H9 (cell line): ENCODE measurements at regions not wholly inside any gene's neighbourhood (a gene's known extent, or its start where the extent isn't known, plus 50 kb on each side); places are given as distances from the start of the nearest gene placed in this dataset.

ENCODE experiments used
- DNase-seq: peaks from one replicate; pipeline ENCODE4 v3.0.0-alpha.2; 2017
- H2AFZ ChIP-seq: one replicate; pipeline ENCODE4 v1.6.1; 2013; ENCODE audit warnings: mild to moderate bottlenecking, low read length, control low read depth, moderate library complexity
- H2AK5ac ChIP-seq: 2 replicates; pipeline ENCODE4 v1.6.1; 2013; ENCODE audit warnings: low read length, control low read depth, mixed read lengths; ENCODE audit not compliant: insufficient read length
- H2BK120ac ChIP-seq: one replicate; pipeline ENCODE4 v1.6.1; 2013; ENCODE audit warnings: low read depth, mild to moderate bottlenecking, low read length, control low read depth, inconsistent platforms; ENCODE audit not compliant: poor library complexity, severe bottlenecking
- H2BK12ac ChIP-seq: 2 replicates; pipeline ENCODE4 v1.6.1; 2013; ENCODE audit warnings: low read length, control low read depth, mixed read lengths, low read depth; ENCODE audit not compliant: insufficient read length
- H2BK15ac ChIP-seq: 2 replicates; pipeline ENCODE4 v1.6.1; 2013; ENCODE audit warnings: low read depth, low read length, control low read depth
- H2BK20ac ChIP-seq: one replicate; pipeline ENCODE4 v1.6.1; 2013; ENCODE audit warnings: low read depth, mild to moderate bottlenecking, low read length, control low read depth, inconsistent platforms; ENCODE audit not compliant: poor library complexity, severe bottlenecking
- H2BK5ac ChIP-seq: 2 replicates; pipeline ENCODE4 v1.6.1; 2013; ENCODE audit warnings: low read length, control low read depth, mixed read lengths; ENCODE audit not compliant: insufficient read length
- H3K14ac ChIP-seq: 2 replicates; pipeline ENCODE4 v1.6.1; 2013; ENCODE audit warnings: low read length, control low read depth; ENCODE audit not compliant: insufficient read depth
- H3K18ac ChIP-seq: 2 replicates; pipeline ENCODE4 v1.6.1; 2013; ENCODE audit warnings: low read depth, mild to moderate bottlenecking, mixed read lengths, low read length, control low read depth; ENCODE audit not compliant: insufficient read length
- H3K23ac ChIP-seq: 2 replicates; pipeline ENCODE4 v1.6.1; 2013; ENCODE audit warnings: low read length, control low read depth, mixed read lengths, low read depth; ENCODE audit not compliant: insufficient read length
- H3K23me2 ChIP-seq: 2 replicates; pipeline ENCODE4 v1.6.1; 2013; ENCODE audit warnings: low read depth, mild to moderate bottlenecking, mixed read lengths, low read length, control low read depth; ENCODE audit not compliant: insufficient read length, poor library complexity, severe bottlenecking
- H3K27ac ChIP-seq: 2 replicates; pipeline ENCODE4 v1.5.1; 2013; ENCODE audit warnings: low read length, control low read depth, mixed read lengths, low read depth; ENCODE audit not compliant: insufficient read length
- H3K27me3 ChIP-seq: 2 replicates; pipeline ENCODE4 v1.6.1; 2013; ENCODE audit warnings: low read length, control low read depth, inconsistent platforms; ENCODE audit not compliant: insufficient read depth
- H3K4ac ChIP-seq: 2 replicates; pipeline ENCODE4 v1.6.1; 2013; ENCODE audit warnings: low read depth, mild to moderate bottlenecking, control low read depth, inconsistent platforms, low read length, moderate library complexity
- H3K4me1 ChIP-seq: 2 replicates; pipeline ENCODE4 v1.6.1; 2013; ENCODE audit warnings: low read length, control low read depth, inconsistent platforms; ENCODE audit not compliant: insufficient read depth
- H3K4me2 ChIP-seq: 2 replicates; pipeline ENCODE4 v1.6.1; 2013; ENCODE audit warnings: low read length, control low read depth, mixed read lengths; ENCODE audit not compliant: insufficient read length, insufficient read depth
- H3K56ac ChIP-seq: 2 replicates; pipeline ENCODE4 v1.6.1; 2013; ENCODE audit warnings: low read depth, mild to moderate bottlenecking, mixed read lengths, low read length, control low read depth; ENCODE audit not compliant: insufficient read length
- H3K79me1 ChIP-seq: 2 replicates; pipeline ENCODE4 v1.6.1; 2013; ENCODE audit warnings: low read depth, mild to moderate bottlenecking, moderate library complexity, low read length, control low read depth, inconsistent platforms; ENCODE audit not compliant: insufficient read depth, poor library complexity, severe bottlenecking
- H3K79me2 ChIP-seq: 2 replicates; pipeline ENCODE4 v1.6.1; 2013; ENCODE audit warnings: low read length, control low read depth, inconsistent platforms; ENCODE audit not compliant: insufficient read depth
- H3K9ac ChIP-seq: 2 replicates; pipeline ENCODE4 v1.6.1; 2013; ENCODE audit warnings: low read length, control low read depth, mixed read lengths; ENCODE audit not compliant: insufficient read length; ENCODE audit errors: extremely low read depth
- H3K9me3 ChIP-seq: one replicate; pipeline ENCODE4 v1.6.1; 2013; ENCODE audit warnings: low read depth, low read length, inconsistent platforms; ENCODE audit not compliant: control insufficient read depth
- H3T11ph ChIP-seq: one replicate; pipeline ENCODE4 v1.6.1; 2013; ENCODE audit warnings: mild to moderate bottlenecking, low read length, control low read depth, inconsistent platforms
- H4K20me1 ChIP-seq: one replicate; pipeline ENCODE4 v1.6.1; 2013; ENCODE audit not compliant: control insufficient read depth, insufficient read length, insufficient read depth
- H4K5ac ChIP-seq: 2 replicates; pipeline ENCODE4 v1.6.1; 2013; ENCODE audit warnings: low read depth, mild to moderate bottlenecking, mixed read lengths, low read length, control low read depth; ENCODE audit not compliant: insufficient read length
- H4K8ac ChIP-seq: replicated peaks from 2 replicates; pipeline ENCODE4 v1.6.1; 2013; ENCODE audit warnings: low read length, control low read depth, mixed read lengths, low read depth; ENCODE audit not compliant: insufficient read length
- H4K91ac ChIP-seq: 2 replicates; pipeline ENCODE4 v1.6.1; 2013; ENCODE audit warnings: low read depth, mild to moderate bottlenecking, moderate library complexity, mixed read lengths, low read length, control low read depth; ENCODE audit not compliant: insufficient read length
- H3K27ac Mint-ChIP-seq, 3 experiments: 2 replicates in 2 of 3; 3 replicates in 1 of 3; pipeline ENCODE4 v1.8.0; 2020 to 2021; ENCODE audit warnings: mixed read lengths in 3 of 3, mild to moderate bottlenecking in 1 of 3, moderate library complexity in 1 of 3
- H3K27me3 Mint-ChIP-seq: 2 replicates; pipeline ENCODE4 v1.8.0; 2021; ENCODE audit warnings: low read depth, mild to moderate bottlenecking, moderate library complexity, mixed read lengths
- H3K36me3 Mint-ChIP-seq, 3 experiments: 2 replicates in 2 of 3; 3 replicates in 1 of 3; pipeline ENCODE4 v1.8.0; 2020 to 2021; ENCODE audit warnings: low read depth in 3 of 3, mixed read lengths in 3 of 3; ENCODE audit not compliant: insufficient read depth in 1 of 3
- H3K4me1 Mint-ChIP-seq, 2 experiments: 2 replicates each; pipeline ENCODE4 v1.8.0; 2020; ENCODE audit warnings: mixed read lengths in 2 of 2
- H3K4me3 Mint-ChIP-seq, 2 experiments: 2 replicates in 1 of 2; 3 replicates in 1 of 2; pipeline ENCODE4 v1.8.0; 2020 to 2021; ENCODE audit warnings: mild to moderate bottlenecking in 2 of 2, mixed read lengths in 2 of 2, moderate library complexity in 1 of 2
- H3K9me3 Mint-ChIP-seq, 2 experiments: 2 replicates in 1 of 2; 3 replicates in 1 of 2; pipeline ENCODE4 v1.8.0; 2020; ENCODE audit warnings: mild to moderate bottlenecking in 2 of 2, mixed read lengths in 2 of 2, moderate library complexity in 1 of 2
- WGBS: extraction: QIAGEN DNeasy Blood & Tissue Kit; methylation state at CpG from one replicate; pipeline ENCODE4 v1.1.7; 2013; ENCODE audit warnings: missing lambda C conversion rate, low lambda C conversion rate, mixed read lengths; ENCODE audit not compliant: insufficient read length; ENCODE audit errors: extremely low coverage; 5-methylcytosine and 5-hydroxymethylcytosine counted together
- TF ChIP-seq, protein P1 (sequence below): fragments of 200-600 bp; sonication (generic); conservative IDR thresholded peaks from 3 replicates; pipeline ENCODE4 v1.8.0; 2021; ENCODE audit warnings: antibody characterized with exemption, mild to moderate bottlenecking

GRCh38 chr1:239550178-239550577 is 163.8 kb downstream of the CHRM3 start:
- Histone ChIP-seq H3K4ac (no peak overlapping the region), H2BK120ac (no peak overlapping the region), H3K27me3 (no peaks in the 10 kb centered on the region), H3K79me1 (no peaks in the 10 kb centered on the region), H2AFZ (no peak overlapping the region), H3K9me3 (no peaks in the 10 kb centered on the region), H3K4me1 (no peaks in the 10 kb centered on the region), H2BK5ac (no peak overlapping the region), H2BK12ac (no peak overlapping the region), H3K56ac (no peak overlapping the region), H4K5ac (no peak overlapping the region), H3K23me2 (no peaks in the 10 kb centered on the region), H2AK5ac (no peak overlapping the region), H3K18ac (no peak overlapping the region), H2BK20ac (no peak overlapping the region), H4K91ac (no peak overlapping the region), H3K14ac (no peak overlapping the region), H3K4me2 (no peak overlapping the region), H3K9ac (no peak overlapping the region), H2BK15ac (no peak overlapping the region), H3K79me2 (no peaks in the 10 kb centered on the region), H3T11ph (no peak overlapping the region), H4K20me1 (no peaks in the 10 kb centered on the region), H3K27ac (no peak overlapping the region), H4K8ac (no peak overlapping the region), H3K23ac (no peak overlapping the region)
- Mint-ChIP-seq H3K27me3 (no peaks in the 10 kb centered on the region), H3K4me1 (peaks cover 0 to under 1% of the 10 kb centered on the region in 2 experiments; a peak in 3 of 4 replicates), H3K36me3 (peaks cover 0 to 6% (median 3%) of the 10 kb centered on the region in 3 experiments; a peak in 4 of 7 replicates), H3K9me3 (peaks cover 6 to 10% of the 10 kb centered on the region in 2 experiments), H3K4me3 (no peak overlapping the region), H3K27ac (0 out of 7 replicates have a peak overlapping the region, but pooled peaks of 1 of the 3 experiments have one; percentile 22)
- TF ChIP-seq, protein P1, sequence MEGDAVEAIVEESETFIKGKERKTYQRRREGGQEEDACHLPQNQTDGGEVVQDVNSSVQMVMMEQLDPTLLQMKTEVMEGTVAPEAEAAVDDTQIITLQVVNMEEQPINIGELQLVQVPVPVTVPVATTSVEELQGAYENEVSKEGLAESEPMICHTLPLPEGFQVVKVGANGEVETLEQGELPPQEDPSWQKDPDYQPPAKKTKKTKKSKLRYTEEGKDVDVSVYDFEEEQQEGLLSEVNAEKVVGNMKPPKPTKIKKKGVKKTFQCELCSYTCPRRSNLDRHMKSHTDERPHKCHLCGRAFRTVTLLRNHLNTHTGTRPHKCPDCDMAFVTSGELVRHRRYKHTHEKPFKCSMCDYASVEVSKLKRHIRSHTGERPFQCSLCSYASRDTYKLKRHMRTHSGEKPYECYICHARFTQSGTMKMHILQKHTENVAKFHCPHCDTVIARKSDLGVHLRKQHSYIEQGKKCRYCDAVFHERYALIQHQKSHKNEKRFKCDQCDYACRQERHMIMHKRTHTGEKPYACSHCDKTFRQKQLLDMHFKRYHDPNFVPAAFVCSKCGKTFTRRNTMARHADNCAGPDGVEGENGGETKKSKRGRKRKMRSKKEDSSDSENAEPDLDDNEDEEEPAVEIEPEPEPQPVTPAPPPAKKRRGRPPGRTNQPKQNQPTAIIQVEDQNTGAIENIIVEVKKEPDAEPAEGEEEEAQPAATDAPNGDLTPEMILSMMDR = no peak
- no CpG with 5 or more reads among the region's 2 CpGs for WGBS
- no peak for DNase-seq
